Activated CD4-positive, alpha-beta T cell treated with anti-CD3 and anti-CD28 coated beads, Interleukin-2, amount 50 U/mL, for 4 hours (primary cell): ENCODE measurements at regions not wholly inside any gene's neighbourhood (a gene's known extent, or its start where the extent isn't known, plus 50 kb on each side); places are given as distances from the start of the nearest gene placed in this dataset.

Source experiments
- DNase-seq, 2 experiments: peaks; one replicate each; pipeline ENCODE4 v3.0.0-alpha.2; 2020

GRCh38 chr3:182233957-182234356, 522.2 kb downstream of the SOX2 start:
- DNase-seq, result no peak

DNA sequence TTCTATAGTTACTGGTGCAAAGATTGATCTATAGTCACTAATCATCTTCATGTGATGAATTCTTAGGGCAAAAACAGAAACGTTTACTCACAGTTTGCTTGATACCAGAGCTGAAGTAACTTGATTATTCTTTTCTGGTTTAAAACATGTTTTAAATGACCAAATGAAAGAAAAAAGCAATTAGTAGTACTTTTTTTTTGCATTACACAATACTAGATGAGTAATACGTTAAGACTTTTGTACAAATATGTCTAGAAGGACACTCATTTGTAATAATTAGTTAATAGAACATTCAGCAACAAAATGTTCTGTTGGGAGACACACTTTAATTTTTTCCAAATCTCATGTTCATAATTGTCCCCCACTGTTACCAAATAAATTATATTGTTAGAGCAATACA, 523.2 kb downstream of the SOX2 start:
- no peak for DNase-seq

DNA sequence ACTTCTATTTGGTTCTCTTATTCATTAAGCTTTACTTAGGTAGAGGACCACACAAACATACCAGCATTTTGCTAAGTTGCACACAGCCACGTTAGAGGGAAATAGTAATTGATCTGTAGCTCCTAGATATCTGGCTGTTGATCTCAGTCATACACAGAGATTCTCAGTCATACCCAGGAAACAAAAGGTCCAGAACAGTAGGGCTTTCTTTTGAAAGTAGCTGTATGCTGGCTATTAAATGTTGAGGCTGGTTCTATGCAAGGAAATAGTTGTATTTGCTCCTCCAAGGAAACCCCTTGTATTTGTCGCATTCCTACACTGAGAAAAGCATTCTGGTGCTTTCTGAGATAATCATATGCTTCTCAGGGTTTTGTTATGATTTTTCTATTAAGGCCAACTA, 523.8 kb downstream of the SOX2 start:
- DNase-seq, result no peak

GRCh38 chr3:182238126-182238525, 526.4 kb downstream of the SOX2 start:
- DNase-seq, result no peak

- DNase-seq, result no peak
Observed at GRCh38 chr3:182239316-182239715, 527.6 kb downstream of the SOX2 start.

DNA sequence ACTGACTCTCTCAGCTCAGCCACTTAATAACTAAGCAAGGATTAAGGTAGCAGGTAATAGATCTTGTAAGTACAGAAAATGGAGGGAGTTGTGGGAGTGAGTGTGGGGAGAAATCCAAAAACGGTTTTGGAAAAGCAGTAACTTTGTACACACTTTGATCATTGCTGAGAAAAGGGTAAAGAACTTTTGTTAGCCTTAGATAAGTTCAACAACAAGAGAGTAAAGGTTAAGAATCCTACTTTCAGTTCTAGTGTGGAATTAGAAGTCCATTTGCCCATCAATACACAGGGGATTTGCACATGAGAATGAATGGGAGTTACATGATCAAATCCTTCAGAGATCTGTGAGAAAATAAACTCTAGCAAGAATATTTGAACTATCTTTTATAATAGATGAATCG, 528.7 kb downstream of the SOX2 start:
- DNase-seq, result no peak

DNA sequence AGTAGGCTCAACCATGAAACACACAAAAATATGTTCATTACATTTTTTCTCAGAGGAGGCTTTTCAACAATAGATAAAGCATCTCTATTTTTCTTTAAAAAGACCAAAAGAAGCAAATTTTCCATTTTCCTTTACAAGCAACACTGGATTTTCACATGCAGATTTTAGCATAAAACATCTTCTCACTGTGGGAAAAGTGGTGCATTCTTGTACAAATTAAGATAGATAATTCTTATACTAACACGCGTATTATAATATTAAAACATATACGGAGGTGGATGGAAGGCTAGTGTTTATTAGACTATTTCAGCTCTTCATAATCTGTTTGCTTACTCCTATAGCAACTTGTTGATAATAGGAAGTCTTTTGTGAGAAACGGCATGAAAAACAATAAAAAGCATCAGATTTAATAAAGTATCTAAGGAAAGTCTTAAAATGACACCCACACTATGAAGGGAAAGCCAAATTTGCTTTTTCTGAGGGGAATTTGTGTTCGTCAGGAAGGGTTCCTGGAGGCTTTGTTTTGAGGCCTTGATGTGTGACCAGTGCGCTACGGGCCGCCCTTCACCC, 529.6 kb downstream of the SOX2 start:
- DNase-seq, result no peak

DNA sequence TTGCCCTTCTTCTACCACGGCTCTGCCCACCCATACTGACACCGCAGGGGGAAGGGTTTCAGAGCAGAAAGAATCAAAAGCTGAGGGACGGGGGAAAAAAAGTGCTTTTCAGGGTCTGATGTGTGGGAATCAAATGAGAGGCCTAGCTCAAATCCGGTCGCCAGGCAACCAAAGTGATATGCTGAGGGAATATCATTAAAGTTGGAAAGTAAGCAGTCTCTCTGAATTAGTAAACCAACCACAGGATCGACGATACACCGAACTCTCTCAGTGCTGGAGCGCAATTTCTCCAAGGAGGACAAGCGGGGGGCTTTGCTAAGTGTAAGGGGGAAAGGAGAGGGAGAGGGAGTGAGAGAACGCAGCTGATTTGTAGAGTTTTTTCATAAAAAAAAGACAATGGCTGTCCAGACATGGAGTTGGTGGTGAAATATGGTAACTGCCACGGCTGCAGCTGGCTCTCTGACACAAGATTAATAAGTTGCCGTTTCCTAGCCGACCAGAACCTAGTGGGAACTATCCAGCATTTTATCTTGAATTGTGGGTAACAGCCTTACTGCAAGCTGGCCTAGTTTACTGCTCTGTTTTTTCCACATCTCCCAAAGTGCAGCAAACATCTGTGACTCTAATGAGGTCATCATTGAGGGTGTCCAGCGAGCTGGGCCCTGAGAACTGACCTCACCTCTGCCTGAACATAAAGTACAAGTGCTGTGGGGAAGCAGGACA, 530.2 kb downstream of the SOX2 start:
- DNase-seq, result no peak

DNA sequence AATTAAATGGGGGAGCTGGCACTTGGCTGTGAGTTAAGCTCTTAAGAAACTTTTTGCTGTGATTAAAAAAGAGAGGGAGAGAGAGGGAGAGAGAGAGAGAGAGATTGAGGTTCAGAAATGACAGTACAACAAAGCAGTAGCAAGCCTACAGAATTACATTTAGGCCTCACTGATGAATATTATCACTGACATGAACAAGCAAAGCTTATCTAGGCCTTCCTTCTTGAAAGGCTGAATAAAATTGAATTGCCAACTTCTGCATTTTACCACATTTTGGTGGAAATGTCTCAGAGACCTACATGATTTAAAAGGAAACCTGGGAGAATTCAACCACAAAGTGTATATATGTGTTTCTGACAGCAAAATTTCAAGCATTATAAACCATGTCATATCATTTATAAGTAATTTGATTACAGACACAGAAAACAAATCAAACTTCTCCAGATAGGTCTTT, 530.8 kb downstream of the SOX2 start:
- DNase-seq, result no peak

- DNase-seq, result no peak
Observed at GRCh38 chr3:182243625-182244024, 531.9 kb downstream of the SOX2 start.

DNA sequence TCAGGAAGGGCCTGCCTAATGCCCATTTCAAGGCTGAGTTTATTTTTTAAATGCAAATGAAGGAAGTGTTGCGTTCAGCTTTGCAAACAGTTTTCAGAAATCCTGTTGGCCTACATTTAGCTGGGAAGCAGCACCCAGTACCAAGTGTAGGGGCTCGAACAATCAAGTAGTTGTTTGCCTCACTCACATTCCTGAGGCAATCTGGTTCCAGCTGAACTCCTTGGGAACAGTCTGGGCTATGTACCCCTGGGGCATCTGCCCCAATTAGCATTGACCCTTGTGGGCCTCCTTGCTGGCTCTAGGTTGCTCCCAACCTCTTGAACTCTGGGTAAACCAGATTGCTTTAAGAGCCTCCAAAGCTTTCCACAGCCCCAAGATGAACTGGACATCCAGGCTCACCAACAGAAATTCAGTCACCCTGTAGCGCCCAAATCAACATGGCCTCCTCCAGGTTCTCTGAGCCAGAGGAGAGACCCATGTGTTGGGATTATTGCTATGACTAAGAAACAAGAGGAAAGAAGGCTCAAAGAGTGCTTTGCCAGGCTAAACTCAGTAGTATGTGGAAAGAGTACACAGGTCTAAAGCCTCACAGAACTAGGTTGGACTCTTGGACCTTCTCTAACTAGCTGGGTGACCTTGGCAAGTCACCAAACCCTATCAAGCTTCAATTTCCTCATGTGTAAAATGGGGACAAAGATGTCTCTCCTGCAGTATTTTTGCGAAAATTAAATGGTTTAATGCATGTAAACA, 532.7 kb downstream of the SOX2 start:
- no peak for DNase-seq

DNA sequence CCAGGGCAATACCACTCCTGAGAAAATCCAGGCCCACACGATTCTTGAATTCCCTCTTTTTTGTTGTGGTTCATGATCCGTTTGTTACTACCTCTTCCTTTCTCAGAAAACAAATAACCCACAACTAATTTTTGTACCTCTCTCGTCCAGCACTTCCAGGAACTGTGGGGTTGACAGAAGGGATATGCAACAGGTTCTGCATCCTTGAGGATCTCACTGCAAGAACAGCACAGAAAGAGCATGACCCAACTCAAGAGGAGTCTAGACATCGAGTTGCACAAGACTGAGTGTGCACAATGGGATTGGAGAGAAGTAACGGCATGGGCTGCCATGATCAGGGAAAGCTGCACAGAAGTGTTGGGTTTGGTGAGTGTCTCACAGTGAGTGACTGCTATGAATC, 533.3 kb downstream of the SOX2 start:
- no peak for DNase-seq

- DNase-seq, result no peak
Observed at GRCh38 chr3:182246870-182247269, 535.1 kb downstream of the SOX2 start.

- DNase-seq, result no peak
Observed at GRCh38 chr3:182248349-182248880, 536.7 kb downstream of the SOX2 start.

DNA sequence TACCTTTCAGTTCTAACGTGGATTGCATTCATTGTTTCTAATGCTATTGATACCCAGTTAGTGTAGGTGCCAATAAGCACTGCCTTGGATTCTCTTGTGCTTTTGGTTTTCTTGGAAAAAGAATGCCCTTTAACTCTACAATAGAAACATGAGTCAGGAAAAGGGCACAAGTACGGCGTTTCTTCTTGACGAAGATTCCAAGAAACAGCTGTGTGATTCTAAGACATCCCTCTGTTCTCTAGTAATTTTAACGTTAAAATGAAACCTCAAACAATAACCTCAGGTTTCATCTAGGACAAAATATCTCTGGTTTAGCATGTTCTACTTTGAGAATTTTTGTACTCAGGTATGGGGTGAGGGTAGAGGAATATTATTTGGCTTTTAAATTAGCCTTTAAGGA, 540.5 kb upstream of the ATP11B start:
- DNase-seq, result no peak

DNA sequence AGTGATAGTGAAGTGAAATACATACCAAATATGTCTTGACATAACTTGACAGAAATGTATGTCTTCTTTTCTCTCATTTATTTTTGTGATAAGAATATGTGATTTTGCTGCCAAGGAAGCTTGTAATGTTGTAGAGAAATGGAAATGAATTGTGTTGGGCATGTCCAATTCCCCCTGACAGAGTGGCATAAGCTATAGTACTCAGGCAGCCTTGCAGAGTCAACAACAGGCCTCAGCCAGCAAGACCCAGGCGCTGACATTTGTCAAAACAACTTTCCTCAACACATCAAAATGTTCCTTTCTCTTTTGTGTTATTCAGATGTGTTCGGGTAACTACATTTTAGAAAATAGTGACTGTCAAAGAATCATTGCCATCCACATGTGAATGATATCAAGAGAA, 538.1 kb upstream of the ATP11B start:
- no peak for DNase-seq

DNA sequence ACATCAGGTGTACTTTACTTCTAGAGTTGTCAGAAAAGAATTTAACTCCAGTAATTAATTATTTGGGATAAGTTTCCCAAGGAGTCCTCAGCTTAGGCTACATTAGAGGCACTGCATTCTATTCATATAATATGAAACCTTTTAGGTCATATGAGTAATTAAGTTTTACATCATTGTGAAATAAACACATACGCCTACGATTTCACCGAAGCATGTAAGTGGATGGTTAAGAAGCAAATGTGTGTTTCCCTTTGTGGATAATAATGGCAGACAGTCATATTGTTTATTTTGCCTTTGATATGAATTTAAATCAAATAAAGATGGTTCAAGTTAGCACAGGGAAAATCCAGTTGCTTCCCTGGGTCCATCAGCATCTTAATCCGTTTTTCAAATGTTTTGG, 535.9 kb upstream of the ATP11B start:
- no peak for DNase-seq

GRCh38 chr3:182258538-182259177, 534.6 kb upstream of the ATP11B start:
- DNase-seq, result no peak

- DNase-seq, result no peak
Observed at GRCh38 chr3:182259579-182259978, 533.7 kb upstream of the ATP11B start.

DNA sequence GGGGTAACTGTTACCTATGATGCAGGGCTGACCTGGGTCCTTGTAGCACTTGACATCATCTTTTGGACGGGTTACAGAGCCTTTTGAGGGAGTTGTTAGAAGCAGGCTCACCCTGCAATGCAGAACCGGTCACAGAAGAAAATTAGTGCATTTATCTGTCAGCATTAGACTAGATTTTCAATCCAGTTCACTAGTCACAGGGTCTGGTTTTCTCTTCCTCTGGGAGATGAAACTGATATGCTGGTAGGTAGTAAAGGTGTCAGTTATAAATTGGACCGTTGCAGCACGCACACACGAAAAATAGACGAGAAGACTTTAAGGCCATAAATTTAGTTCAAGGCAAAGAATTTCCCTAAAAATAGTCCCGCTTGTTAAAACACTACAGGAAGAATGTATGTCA, 532.3 kb upstream of the ATP11B start:
- DNase-seq, result no peak

DNA sequence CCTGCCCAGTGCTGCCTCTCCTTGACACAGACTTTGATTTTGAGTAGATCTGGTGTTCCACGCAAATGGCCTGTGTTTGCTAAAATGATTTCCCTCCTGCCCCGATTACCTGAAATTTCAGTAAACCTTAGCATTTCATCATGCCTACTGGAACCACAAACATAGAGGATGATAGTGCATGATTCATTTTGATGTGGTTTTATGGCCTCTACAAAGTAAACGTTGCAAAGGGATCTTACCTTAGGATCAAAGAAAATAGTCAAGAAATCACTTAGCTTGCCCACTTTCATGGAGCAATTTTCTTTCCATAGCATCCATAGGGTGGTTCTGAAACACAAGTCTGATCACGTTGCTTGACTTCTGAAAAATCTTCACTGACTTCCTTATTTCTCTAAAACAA, 524.6 kb upstream of the ATP11B start:
- no peak for DNase-seq

- no peak for DNase-seq
Observed at GRCh38 chr3:182276512-182276911, 516.8 kb upstream of the ATP11B start.

DNA sequence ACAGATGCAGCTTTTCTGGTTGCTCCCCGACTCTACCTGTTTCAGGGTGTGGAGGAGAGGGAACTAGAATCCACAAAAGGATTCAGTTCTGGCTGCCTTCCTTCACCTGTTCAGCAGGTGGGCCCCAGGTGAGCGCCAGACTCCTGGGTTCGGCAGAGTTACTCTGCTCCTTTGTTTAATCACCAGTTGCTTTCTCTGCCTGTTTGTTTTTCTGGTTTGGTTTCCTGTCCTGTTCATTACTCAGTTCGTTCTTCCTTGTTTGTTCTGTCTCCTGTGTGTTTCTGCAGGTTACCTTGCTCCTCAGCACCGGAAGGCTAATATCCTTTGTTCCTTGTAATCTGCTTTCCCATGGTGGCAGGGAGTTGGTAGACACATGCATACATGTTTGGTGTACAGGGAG, 508.5 kb upstream of the ATP11B start:
- no peak for DNase-seq

- DNase-seq, result no peak
Observed at GRCh38 chr3:182292591-182292990, 500.7 kb upstream of the ATP11B start.
